GM18498 (cell line): ENCODE measurements at regions not wholly inside any gene's neighbourhood (a gene's known extent, or its start where the extent isn't known, plus 50 kb on each side); places are given as distances from the start of the nearest gene placed in this dataset.

ENCODE experiments used
- ATAC-seq: cut with Tn5 transposase; IDR thresholded peaks from one replicate; pipeline ENCODE4 v1.9.1; 2021; ENCODE audit warnings: mild to moderate bottlenecking, moderate library complexity; ENCODE audit not compliant: unreplicated experiment

GRCh38 chr5:159420940-159421339 lies 90.7 kb upstream of the IL12B start:
- ATAC-seq = no peak

- ATAC-seq = no peak
Measured at GRCh38 chr5:159422361-159422760, 92.1 kb upstream of the IL12B start.

- ATAC-seq = no peak
Measured at GRCh38 chr5:159422910-159423309, 92.6 kb upstream of the IL12B start.

GRCh38 chr5:159424123-159424522 lies 93.8 kb upstream of the IL12B start:
- ATAC-seq = no peak

GRCh38 chr5:159426694-159427093 lies 96.4 kb upstream of the IL12B start:
- ATAC-seq = no peak

GRCh38 chr5:159427180-159428012 lies 97.1 kb upstream of the IL12B start:
- ATAC-seq = peak; percentile 71

- no peak for ATAC-seq
Measured at GRCh38 chr5:159430361-159431012, 100.2 kb upstream of the IL12B start.

GRCh38 chr5:159435855-159436254 lies 105.6 kb upstream of the IL12B start:
- no peak for ATAC-seq

- ATAC-seq = no peak
Measured at GRCh38 chr5:159438092-159438491, 107.8 kb upstream of the IL12B start.

GRCh38 chr5:159439002-159439401 lies 108.7 kb upstream of the IL12B start:
- ATAC-seq = no peak

- peak; percentile 52 for ATAC-seq
Measured at GRCh38 chr5:159440235-159440634, 109.9 kb upstream of the IL12B start.

GRCh38 chr5:159440968-159441367 lies 110.7 kb upstream of the IL12B start:
- ATAC-seq = no peak

- ATAC-seq = no peak
Measured at GRCh38 chr5:159441441-159441840, 111.2 kb upstream of the IL12B start.

GRCh38 chr5:159442206-159442850 lies 112.0 kb upstream of the IL12B start:
- ATAC-seq = no peak

GRCh38 chr5:159444441-159445082 lies 114.3 kb upstream of the IL12B start:
- ATAC-seq = no peak

- no peak for ATAC-seq
Measured at GRCh38 chr5:159447116-159447515, 116.8 kb upstream of the IL12B start.

- no peak for ATAC-seq
Measured at GRCh38 chr5:159448841-159449407, 118.6 kb upstream of the IL12B start.

GRCh38 chr5:159449925-159450324 lies 119.6 kb upstream of the IL12B start:
- no peak for ATAC-seq

GRCh38 chr5:159450417-159450816 lies 120.1 kb upstream of the IL12B start:
- ATAC-seq = no peak

GRCh38 chr5:159451197-159452052 lies 121.1 kb upstream of the IL12B start:
- ATAC-seq = no peak
